BJ (cell line): ENCODE measurements at regions not wholly inside any gene's neighbourhood (a gene's known extent, or its start where the extent isn't known, plus 50 kb on each side); places are given as distances from the start of the nearest gene placed in this dataset.

ENCODE experiments used
- CTCF ChIA-PET: fragments of 350-600 bp; formaldehyde crosslinking; extraction: SDS; loops from one replicate; lab custom pipeline; 2021; ENCODE audit warnings: antibody characterized with exemption, inconsistent platforms; lab: Yijun Ruan, JAX
- POLR2A ChIA-PET: fragments of 300-600 bp; sonication (Branson Sonifier 250); formaldehyde crosslinking; extraction: SDS; loops from one replicate; lab custom pipeline; 2021; ENCODE audit warnings: antibody characterized with exemption; lab: Charles Lee
- DNase-seq: peaks from one replicate; pipeline ENCODE4 v3.0.0-alpha.2; 2011; ENCODE audit warnings: low read depth
- H3K27me3 ChIP-seq: 2 replicates; pipeline ENCODE4 v1.6.0; 2011; ENCODE audit warnings: low read length; ENCODE audit not compliant: control insufficient read depth, insufficient read depth
- H3K36me3 ChIP-seq: 2 replicates; pipeline ENCODE4 v1.5.1; 2011; ENCODE audit warnings: low read length; ENCODE audit not compliant: control insufficient read depth, insufficient read depth
- H3K4me3 ChIP-seq: 2 replicates; pipeline ENCODE4 v1.5.1; 2011; ENCODE audit warnings: low read depth, mild to moderate bottlenecking, control low read depth, low read length
- CTCF ChIP-seq: IDR thresholded peaks from 2 replicates; pipeline ENCODE4 v1.5.1; 2011; ENCODE audit warnings: low read depth, mild to moderate bottlenecking, control low read depth, inconsistent platforms, low read length, moderate library complexity; ENCODE audit not compliant: insufficient read depth

- CTCF ChIA-PET: interaction anchor here (1.0 to 2.1 kb wide), 3 partner anchors 44 to 840 kb away, joined by 3 to 9 read pairs (median 4); no protein-coding TSS in a partner anchor
- POLR2A ChIA-PET: no interaction called here
- Histone ChIP-seq H3K36me3 (no peaks in the 10 kb centered on the region), H3K27me3 (no peaks in the 10 kb centered on the region), H3K4me3 (no peak overlapping the region)
- no peak for DNase-seq
- TF ChIP-seq CTCF: no peak
Measured at GRCh38 chr6:2436410-2437154, 191.2 kb upstream of the GMDS start.

DNA sequence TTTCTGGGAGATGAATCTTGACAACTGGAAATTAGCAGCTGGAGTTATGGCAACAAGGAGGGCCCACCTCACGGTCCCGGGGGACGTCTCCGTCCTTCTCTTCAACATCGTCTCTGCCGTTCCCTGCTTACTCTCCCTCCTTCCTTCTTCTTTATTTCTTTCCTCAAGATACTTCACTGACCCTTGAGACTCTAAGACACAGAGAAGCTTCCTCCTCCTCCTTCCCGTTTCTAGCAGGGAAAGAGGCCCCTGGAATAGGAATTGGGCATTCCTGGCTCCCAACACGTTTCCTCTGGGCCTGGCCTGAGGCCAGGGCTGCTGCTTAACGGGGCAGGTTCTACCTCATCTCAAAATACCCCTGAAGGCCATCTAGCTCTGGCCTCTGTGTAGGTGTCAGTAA, 189.9 kb upstream of the GMDS start:
- TF ChIP-seq CTCF: no peak
- ChIA-PET CTCF (interaction anchor here (0.6 to 2.1 kb wide), 5 partner anchors 81 to 839 kb away, joined by 3 to 9 read pairs (median 3); no protein-coding TSS in a partner anchor), POLR2A (no interaction called here)
- DNase-seq: no peak
- H3K36me3 ChIP-seq: no peaks in the 10 kb centered on the region
- H3K4me3 ChIP-seq: no peak overlapping the region
- H3K27me3 ChIP-seq: no peaks in the 10 kb centered on the region

- H3K36me3 ChIP-seq: no peaks in the 10 kb centered on the region
- no peak for TF ChIP-seq CTCF
- H3K4me3 ChIP-seq: no peak overlapping the region
- CTCF ChIA-PET: interaction anchor here (0.6 to 2.1 kb wide), 5 partner anchors 81 to 838 kb away, joined by 3 to 9 read pairs (median 3); no protein-coding TSS in a partner anchor
- no peaks in the 10 kb centered on the region for H3K27me3 ChIP-seq
- no peak for DNase-seq
- POLR2A ChIA-PET: no interaction called here
Measured at GRCh38 chr6:2434912-2435311, 189.5 kb upstream of the GMDS start.

GRCh38 chr6:2434116-2434515, 188.7 kb upstream of the GMDS start:
- no peaks in the 10 kb centered on the region for H3K36me3 ChIP-seq
- ChIA-PET CTCF (interaction anchor here (0.7 to 1.4 kb wide), 2 partner anchors 314 to 838 kb away, joined by 3 read pairs; no protein-coding TSS in a partner anchor), POLR2A (no interaction called here)
- H3K4me3 ChIP-seq: no peak overlapping the region
- H3K27me3 ChIP-seq: no peaks in the 10 kb centered on the region
- DNase-seq: no peak
- TF ChIP-seq CTCF: no peak

DNA sequence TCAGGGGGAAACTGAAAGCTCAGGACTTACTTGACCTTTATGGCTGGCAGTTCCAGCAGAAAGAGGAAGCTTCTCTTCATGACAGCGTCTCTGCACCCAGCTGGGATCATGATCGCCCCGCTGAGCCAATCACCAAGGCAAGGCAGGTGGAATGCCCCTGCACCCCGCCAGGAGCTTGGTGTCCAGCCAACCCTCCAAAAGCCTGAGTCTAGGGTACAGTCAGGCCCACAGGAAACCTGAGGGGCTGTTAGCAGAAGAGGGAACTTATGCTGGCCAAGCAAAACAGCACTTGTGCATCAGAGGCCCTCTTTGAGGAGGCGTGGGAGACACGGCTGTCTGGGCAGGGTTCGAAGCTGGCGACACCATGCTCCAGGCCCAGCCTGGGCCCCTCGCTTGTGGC, 188.3 kb upstream of the GMDS start:
- Histone ChIP-seq H3K36me3 (no peaks in the 10 kb centered on the region), H3K27me3 (no peaks in the 10 kb centered on the region), H3K4me3 (no peak overlapping the region)
- POLR2A ChIA-PET: no interaction called here
- TF ChIP-seq CTCF: no peak
- CTCF ChIA-PET: interaction anchor here (0.7 to 1.4 kb wide), 2 partner anchors 201 to 838 kb away, joined by 3 to 4 read pairs; no protein-coding TSS in a partner anchor
- DNase-seq: no peak
